Gastroesophageal sphincter (tissue), 4 donors: ENCODE measurements at regions not wholly inside any gene's neighbourhood (a gene's known extent, or its start where the extent isn't known, plus 50 kb on each side); places are given as distances from the start of the nearest gene placed in this dataset.

ENCODE experiments used
- ATAC-seq: fragments of 150-250 bp; one replicate; pipeline ENCODE4 v1.9.1; 2016; ENCODE audit warnings: mild to moderate bottlenecking, moderate library complexity
- H3K27ac ChIP-seq, 4 donors: fragments of 200-600 bp; sonication (generic) in 3 of 4; 1 replicate in 3 of 4; 2 replicates in 1 of 4; pipeline ENCODE4 v1.5.1; 2016 to 2019
- H3K27me3 ChIP-seq: fragments of 200-600 bp; sonication (generic); one replicate; pipeline ENCODE4 v1.5.1; 2019
- H3K36me3 ChIP-seq, 2 donors: fragments of 200-600 bp; sonication (generic); one replicate each; pipeline ENCODE4 v1.5.1; 2019; ENCODE audit warnings: control low read depth in 1 of 2
- H3K4me1 ChIP-seq, 3 donors: fragments of 200-600 bp; sonication (generic); 1 replicate in 2 of 3; 2 replicates in 1 of 3; pipeline ENCODE4 v1.5.1; 2016 to 2019; ENCODE audit warnings: control low read depth in 2 of 3
- H3K4me3 ChIP-seq, 2 donors: fragments of 200-600 bp; sonication (generic); one replicate each; pipeline ENCODE4 v1.5.1; 2019; ENCODE audit warnings: mild to moderate bottlenecking in 1 of 2, moderate library complexity in 1 of 2
- H3K9me3 ChIP-seq, 3 donors: fragments of 200-600 bp; sonication (generic); one replicate each; pipeline ENCODE4 v1.5.1; 2017 to 2019; ENCODE audit warnings: control low read depth in 2 of 3
- CTCF ChIP-seq, 4 experiments: fragments of 200-600 bp in 2 of 4; fragments of 450-650 bp in 2 of 4; sonication (generic) in 1 of 4; IDR thresholded peaks; one replicate each; pipeline ENCODE4 v1.5.1; 2017 to 2019; ENCODE audit warnings: antibody characterized with exemption in 4 of 4, mild to moderate bottlenecking in 2 of 4, moderate library complexity in 2 of 4
- EP300 ChIP-seq: sonication (generic); formaldehyde crosslinking; IDR thresholded peaks from one replicate; pipeline ENCODE4 v1.6.1; 2017; ENCODE audit warnings: antibody characterized with exemption, mild to moderate bottlenecking
- POLR2A ChIP-seq, 2 donors: fragments of 450-650 bp; IDR thresholded peaks; one replicate each; pipeline ENCODE4 v1.6.1; 2017; ENCODE audit warnings: antibody characterized with exemption in 2 of 2, mild to moderate bottlenecking in 2 of 2, moderate library complexity in 1 of 2
- POLR2AphosphoS5 ChIP-seq: sonication (generic); formaldehyde crosslinking; IDR thresholded peaks from one replicate; pipeline ENCODE4 v1.6.1; 2017; ENCODE audit warnings: antibody characterized with exemption
- WGBS, 2 donors: methylation state at CpG; one replicate each; pipeline ENCODE4 v1.1.5; 2018; ENCODE audit warnings: low coverage in 1 of 2; 5-methylcytosine and 5-hydroxymethylcytosine counted together

DNA sequence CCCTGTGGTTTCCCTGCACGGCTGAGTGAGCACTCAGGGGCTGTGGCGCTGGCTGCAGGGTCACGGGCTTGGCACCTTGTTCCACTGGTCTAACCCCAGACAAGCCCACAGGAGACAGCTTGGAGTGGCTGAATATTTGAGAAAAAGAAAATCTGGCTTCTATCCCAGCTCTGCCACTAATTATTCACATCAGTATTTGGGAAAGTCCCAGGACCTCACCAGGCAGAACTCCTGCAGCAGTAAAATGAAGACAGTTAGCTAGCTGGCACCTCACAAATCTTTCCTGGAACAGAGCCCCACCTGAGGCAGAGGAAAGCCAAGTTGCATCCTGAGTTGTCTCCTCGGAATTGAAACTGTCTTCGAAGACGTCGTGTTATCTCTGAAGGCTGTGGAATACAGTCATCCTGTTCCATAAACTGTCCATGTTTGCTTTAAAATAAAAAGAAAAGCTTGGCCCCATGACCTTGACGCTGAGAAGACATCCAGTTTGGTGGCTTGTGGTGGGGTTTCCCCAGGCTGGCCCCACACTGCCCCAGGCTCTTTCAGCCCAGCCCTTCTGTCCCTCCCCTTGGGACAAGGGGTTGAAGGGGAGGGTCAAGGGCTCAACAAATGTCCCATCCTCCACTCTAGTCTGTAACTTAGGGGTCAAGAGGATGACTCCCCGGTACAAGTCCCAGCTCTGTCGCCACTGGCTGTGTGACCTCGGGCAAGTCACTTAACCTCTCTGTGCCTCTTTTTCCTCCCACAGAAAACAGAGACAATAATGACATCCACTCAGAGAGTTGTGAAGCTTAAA is 93.8 kb upstream of the TMPRSS2 start:
- no peaks in the 10 kb centered on the region for H3K36me3 ChIP-seq
- H3K9me3 ChIP-seq = no peaks in the 10 kb centered on the region
- no peak for ATAC-seq
- no peak overlapping the region for H3K27ac ChIP-seq
- peaks cover 0 to 13% (median 0%) of the 10 kb centered on the region in 3 donors for H3K4me1 ChIP-seq
- TF ChIP-seq CTCF (IDR thresholded peaks at IDR 0.05) (no peak), POLR2AphosphoS5 (no peak), POLR2A (IDR thresholded peaks at IDR 0.05) (no peak)
- H3K4me3 ChIP-seq = no peak overlapping the region
- H3K27me3 ChIP-seq = peaks cover 21% of the 10 kb centered on the region
- WGBS, 2 donors = 19 to 32% methylated on average over 4 to 10 of the region's 11 CpGs

GRCh38 chr21:41600961-41601572 is 93.1 kb upstream of the TMPRSS2 start:
- H3K9me3 ChIP-seq = no peaks in the 10 kb centered on the region
- no peak for ATAC-seq
- no peak overlapping the region for H3K27ac ChIP-seq
- no peak overlapping the region for H3K4me3 ChIP-seq
- peaks cover 0 to 13% (median 0%) of the 10 kb centered on the region in 3 donors for H3K4me1 ChIP-seq
- H3K27me3 ChIP-seq = peaks cover 21% of the 10 kb centered on the region
- no peaks in the 10 kb centered on the region for H3K36me3 ChIP-seq
- TF ChIP-seq CTCF (IDR thresholded peaks at IDR 0.05) = no peak
- TF ChIP-seq POLR2AphosphoS5 = no peak
- no peak for TF ChIP-seq POLR2A (IDR thresholded peaks at IDR 0.05)
- no peak for TF ChIP-seq EP300
- WGBS, 2 donors = 89 to 100% methylated on average over 1 to 5 of the region's 10 CpGs

- Histone ChIP-seq H3K36me3 (no peaks in the 10 kb centered on the region), H3K4me1 (peaks cover 0 to 13% (median 0%) of the 10 kb centered on the region in 3 donors), H3K9me3 (no peaks in the 10 kb centered on the region), H3K27ac (no peak overlapping the region), H3K27me3 (peaks cover 17% of the 10 kb centered on the region), H3K4me3 (no peak overlapping the region)
- TF ChIP-seq EP300 (no peak), CTCF (IDR thresholded peaks at IDR 0.05) (no peak), POLR2A (IDR thresholded peaks at IDR 0.05) (no peak)
- ATAC-seq = no peak
- 90 to 100% methylated on average over 2 of the region's 9 CpGs for WGBS, 2 donors
These were observed 92.6 kb upstream of the TMPRSS2 start for GRCh38 chr21:41600556-41600955.

DNA sequence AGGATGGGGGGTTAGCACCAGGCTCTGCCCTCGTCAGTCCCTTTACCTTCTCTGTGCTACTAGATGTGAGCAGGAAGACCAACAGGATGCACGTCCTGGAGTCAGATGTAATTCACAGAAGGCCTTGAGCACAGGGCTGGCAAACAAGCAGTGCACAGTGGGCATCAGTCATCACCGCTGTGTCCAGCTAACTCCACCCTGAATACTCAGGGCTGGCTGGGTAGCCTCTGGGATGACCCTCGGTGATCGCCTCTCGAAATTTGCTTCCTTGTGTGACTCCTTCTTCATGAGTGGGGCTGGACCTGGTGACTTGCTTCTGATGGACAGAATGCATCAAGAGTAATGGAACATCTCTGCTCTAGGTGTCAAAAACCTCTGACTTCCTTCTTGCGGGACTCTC is 92.2 kb upstream of the TMPRSS2 start:
- no peaks in the 10 kb centered on the region for H3K36me3 ChIP-seq
- no peak overlapping the region for H3K27ac ChIP-seq
- no peak overlapping the region for H3K4me3 ChIP-seq
- H3K27me3 ChIP-seq = peaks cover 12% of the 10 kb centered on the region
- WGBS, 2 donors = 97 to 100% methylated on average over 1 to 4 of the region's 7 CpGs
- no peaks in the 10 kb centered on the region for H3K9me3 ChIP-seq
- ATAC-seq = no peak
- H3K4me1 ChIP-seq = peaks cover 0 to 13% (median 0%) of the 10 kb centered on the region in 3 donors
- TF ChIP-seq POLR2A (IDR thresholded peaks at IDR 0.05) = no peak

- no peak overlapping the region for H3K27ac ChIP-seq
- 77 to 79% methylated on average over 8 to 10 of the region's 21 CpGs for WGBS, 2 donors
- TF ChIP-seq CTCF (IDR thresholded peaks at IDR 0.05) (no peak), POLR2A (IDR thresholded peaks at IDR 0.05) (no peak), POLR2AphosphoS5 (no peak), EP300 (no peak)
These were observed 90.8 kb upstream of the TMPRSS2 start for GRCh38 chr21:41598561-41599431.

More at GRCh38 chr21:41598561-41599431, 90.8 kb upstream of the TMPRSS2 start:
- H3K4me1 ChIP-seq = peaks cover 0 to 13% (median 0%) of the 10 kb centered on the region in 3 donors
- ATAC-seq = no peak
- peaks cover 7% of the 10 kb centered on the region for H3K27me3 ChIP-seq
- no peaks in the 10 kb centered on the region for H3K9me3 ChIP-seq
- H3K36me3 ChIP-seq = no peaks in the 10 kb centered on the region
- no peak overlapping the region for H3K4me3 ChIP-seq
